ENCODE measurements at regions not wholly inside any gene's neighbourhood (a gene's known extent, or its start where the extent isn't known, plus 50 kb on each side); places are given as distances from the start of the nearest gene placed in this dataset.
A peak's percentile ranks its signal among the peaks of the same experiment; 100 is the strongest.

DNA sequence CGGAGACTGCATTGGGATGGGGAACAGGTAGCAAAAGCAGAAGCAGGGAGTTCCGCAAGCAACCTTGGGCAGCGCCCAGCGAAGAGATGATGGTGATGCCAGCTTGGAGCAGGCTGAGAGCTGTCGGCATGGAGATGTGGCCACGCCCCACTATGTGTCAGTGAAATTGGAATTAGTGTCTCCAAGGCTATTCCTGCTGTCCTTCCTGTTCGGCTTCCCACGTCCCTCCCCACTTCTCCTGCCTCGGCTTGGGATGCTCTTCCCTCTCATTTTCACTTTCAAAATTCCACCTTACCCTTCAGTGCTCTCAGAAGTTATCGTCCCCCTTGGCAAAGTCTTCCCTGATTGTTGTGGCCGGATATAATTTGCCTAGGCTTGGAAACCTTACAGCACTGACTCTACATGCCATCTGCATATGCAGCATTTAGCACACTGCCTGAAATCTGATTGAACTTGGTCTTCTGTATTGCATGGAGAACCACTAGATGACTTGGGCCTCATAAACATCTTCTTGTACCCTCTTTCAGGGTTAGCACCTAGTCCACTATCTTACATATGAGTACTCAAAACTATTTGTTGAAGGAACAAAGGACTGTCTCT is 270.7 kb upstream of the RUNX1 start:
- H3K4me1 ChIP-seq (ENCODE audit: control insufficient read depth in 1 of 2, extremely low read depth in 1 of 2, insufficient read depth in 2 of 2, low read length in 2 of 2) = no peaks in the 10 kb centered on the region
- WGBS (ENCODE audit: insufficient coverage) = 90% methylated on average over 8 of the region's 11 CpGs
- H3K9me3 ChIP-seq = no peaks in the 10 kb centered on the region
- ChIA-PET CTCF (no interaction called here), POLR2A (no interaction called here)
- DNase-seq = no peak
- H3K4me3 Mint-ChIP-seq = no peak overlapping the region
- ATAC-seq (replicated peaks in 1 of 4) = no peak
- no peaks in the 10 kb centered on the region for H3K4me1 Mint-ChIP-seq
- H3K27me3 ChIP-seq (replicated peaks in 1 of 2; ENCODE audit: control insufficient read depth in 2 of 2, extremely low read depth in 1 of 2, insufficient read depth in 2 of 2, low read length in 1 of 2) = no peaks in the 10 kb centered on the region
- H3K9me3 Mint-ChIP-seq = no peaks in the 10 kb centered on the region
- no peak overlapping the region for H3K4me3 ChIP-seq (ENCODE audit: control insufficient read depth in 1 of 2, extremely low read depth in 1 of 2, low read length in 1 of 2)
- no peaks in the 10 kb centered on the region for H3K27me3 Mint-ChIP-seq
- no peaks in the 10 kb centered on the region for H3K36me3 ChIP-seq (ENCODE audit: control insufficient read depth in 2 of 2, extremely low read depth in 1 of 2, insufficient read depth in 1 of 2, low read length in 1 of 2)
- no peak overlapping the region for H3K27ac ChIP-seq (ENCODE audit: low read length)
- H3K36me3 Mint-ChIP-seq = no peaks in the 10 kb centered on the region
- no peak overlapping the region for H3K27ac Mint-ChIP-seq

GRCh38 chr21:35316933-35317332 is 267.8 kb upstream of the RUNX1 start:
- H3K27me3 ChIP-seq (replicated peaks in 1 of 2; ENCODE audit: control insufficient read depth in 2 of 2, extremely low read depth in 1 of 2, insufficient read depth in 2 of 2, low read length in 1 of 2) = no peaks in the 10 kb centered on the region
- DNase-seq (peak in 1 of 35 experiments; percentile 5), ATAC-seq (replicated peaks in 1 of 4) (no peak)
- H3K27ac ChIP-seq (ENCODE audit: low read length) = no peak overlapping the region
- ChIA-PET CTCF (no interaction called here), POLR2A (no interaction called here)
- H3K27me3 Mint-ChIP-seq = peaks cover 0 to 2% of the 10 kb centered on the region in 2 donors
- H3K4me1 Mint-ChIP-seq = no peaks in the 10 kb centered on the region
- 75% methylated on average over 2 of the region's 4 CpGs for WGBS (ENCODE audit: insufficient coverage)
- H3K4me1 ChIP-seq (ENCODE audit: control insufficient read depth in 1 of 2, extremely low read depth in 1 of 2, insufficient read depth in 2 of 2, low read length in 2 of 2) = no peaks in the 10 kb centered on the region
- no peaks in the 10 kb centered on the region for H3K36me3 ChIP-seq (ENCODE audit: control insufficient read depth in 2 of 2, extremely low read depth in 1 of 2, insufficient read depth in 1 of 2, low read length in 1 of 2)
- H3K9me3 Mint-ChIP-seq = no peaks in the 10 kb centered on the region
- no peak overlapping the region for H3K4me3 Mint-ChIP-seq
- no peak overlapping the region for H3K4me3 ChIP-seq (ENCODE audit: control insufficient read depth in 1 of 2, extremely low read depth in 1 of 2, low read length in 1 of 2)
- H3K36me3 Mint-ChIP-seq = no peaks in the 10 kb centered on the region
- no peak overlapping the region for H3K27ac Mint-ChIP-seq
- no peaks in the 10 kb centered on the region for H3K9me3 ChIP-seq

DNA sequence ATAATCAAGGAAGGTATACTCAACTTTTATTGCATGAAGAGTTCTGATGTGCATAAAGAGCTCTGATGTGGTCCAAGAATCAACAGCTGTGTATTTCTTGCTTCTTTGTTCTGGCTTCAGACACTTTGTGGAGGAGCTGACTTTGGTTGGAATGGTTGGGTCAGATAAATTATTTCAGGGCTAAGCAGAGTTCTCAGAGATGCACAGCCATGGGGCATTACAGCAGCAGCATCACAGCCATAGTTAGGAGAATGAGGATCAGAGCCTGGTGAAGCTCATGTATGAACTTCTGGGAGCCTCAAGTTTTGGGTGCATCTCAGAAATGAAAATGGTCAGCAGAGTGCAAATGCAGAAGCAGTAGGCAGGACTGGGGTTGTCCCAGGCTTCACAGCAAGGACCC is 267.4 kb upstream of the RUNX1 start:
- peaks cover 0 to 2% of the 10 kb centered on the region in 2 donors for H3K27me3 Mint-ChIP-seq
- no peaks in the 10 kb centered on the region for H3K9me3 Mint-ChIP-seq
- Histone ChIP-seq H3K4me3 (ENCODE audit: control insufficient read depth in 1 of 2, extremely low read depth in 1 of 2, low read length in 1 of 2) (no peak overlapping the region), H3K9me3 (no peaks in the 10 kb centered on the region), H3K4me1 (ENCODE audit: control insufficient read depth in 1 of 2, extremely low read depth in 1 of 2, insufficient read depth in 2 of 2, low read length in 2 of 2) (no peaks in the 10 kb centered on the region), H3K36me3 (ENCODE audit: control insufficient read depth in 2 of 2, extremely low read depth in 1 of 2, insufficient read depth in 1 of 2, low read length in 1 of 2) (no peaks in the 10 kb centered on the region), H3K27me3 (replicated peaks in 1 of 2; ENCODE audit: control insufficient read depth in 2 of 2, extremely low read depth in 1 of 2, insufficient read depth in 2 of 2, low read length in 1 of 2) (no peaks in the 10 kb centered on the region), H3K27ac (ENCODE audit: low read length) (no peak overlapping the region)
- no peak overlapping the region for H3K4me3 Mint-ChIP-seq
- H3K36me3 Mint-ChIP-seq = no peaks in the 10 kb centered on the region
- ChIA-PET CTCF (no interaction called here), POLR2A (no interaction called here)
- ATAC-seq (replicated peaks in 1 of 4) (no peak), DNase-seq (no peak)
- H3K4me1 Mint-ChIP-seq = no peaks in the 10 kb centered on the region
- H3K27ac Mint-ChIP-seq = no peak overlapping the region

- H3K4me3 Mint-ChIP-seq = no peak overlapping the region
- peaks cover 0 to 2% of the 10 kb centered on the region in 2 donors for H3K27me3 Mint-ChIP-seq
- Histone ChIP-seq H3K4me1 (ENCODE audit: control insufficient read depth in 1 of 2, extremely low read depth in 1 of 2, insufficient read depth in 2 of 2, low read length in 2 of 2) (no peaks in the 10 kb centered on the region), H3K36me3 (ENCODE audit: control insufficient read depth in 2 of 2, extremely low read depth in 1 of 2, insufficient read depth in 1 of 2, low read length in 1 of 2) (no peaks in the 10 kb centered on the region), H3K4me3 (ENCODE audit: control insufficient read depth in 1 of 2, extremely low read depth in 1 of 2, low read length in 1 of 2) (no peak overlapping the region), H3K27ac (ENCODE audit: low read length) (no peak overlapping the region), H3K9me3 (no peaks in the 10 kb centered on the region), H3K27me3 (replicated peaks in 1 of 2; ENCODE audit: control insufficient read depth in 2 of 2, extremely low read depth in 1 of 2, insufficient read depth in 2 of 2, low read length in 1 of 2) (no peaks in the 10 kb centered on the region)
- no peaks in the 10 kb centered on the region for H3K4me1 Mint-ChIP-seq
- CTCF ChIA-PET = no interaction called here
- H3K9me3 Mint-ChIP-seq = no peaks in the 10 kb centered on the region
- POLR2A ChIA-PET = no interaction called here
- H3K27ac Mint-ChIP-seq = no peak overlapping the region
- ATAC-seq (replicated peaks in 1 of 4) (no peak), DNase-seq (no peak)
- no peaks in the 10 kb centered on the region for H3K36me3 Mint-ChIP-seq
- 97% methylated on average over 3 of the region's 8 CpGs for WGBS (ENCODE audit: insufficient coverage)
These were observed 265.9 kb upstream of the RUNX1 start for GRCh38 chr21:35314857-35315582.

- no peak overlapping the region for H3K4me3 Mint-ChIP-seq
- no peak overlapping the region for H3K27ac Mint-ChIP-seq
- H3K27me3 Mint-ChIP-seq = peaks cover 0 to 2% of the 10 kb centered on the region in 2 donors
- CTCF ChIA-PET = no interaction called here
- ATAC-seq (replicated peaks in 1 of 4) (no peak), DNase-seq (no peak)
- Histone ChIP-seq H3K4me1 (ENCODE audit: control insufficient read depth in 1 of 2, extremely low read depth in 1 of 2, insufficient read depth in 2 of 2, low read length in 2 of 2) (no peaks in the 10 kb centered on the region), H3K36me3 (ENCODE audit: control insufficient read depth in 2 of 2, extremely low read depth in 1 of 2, insufficient read depth in 1 of 2, low read length in 1 of 2) (no peaks in the 10 kb centered on the region), H3K9me3 (no peaks in the 10 kb centered on the region), H3K27ac (ENCODE audit: low read length) (no peak overlapping the region), H3K27me3 (replicated peaks in 1 of 2; ENCODE audit: control insufficient read depth in 2 of 2, extremely low read depth in 1 of 2, insufficient read depth in 2 of 2, low read length in 1 of 2) (no peaks in the 10 kb centered on the region), H3K4me3 (ENCODE audit: control insufficient read depth in 1 of 2, extremely low read depth in 1 of 2, low read length in 1 of 2) (no peak overlapping the region)
- H3K36me3 Mint-ChIP-seq = no peaks in the 10 kb centered on the region
- POLR2A ChIA-PET = no interaction called here
- WGBS (ENCODE audit: insufficient coverage) = no CpG with 5 or more reads among the region's 3 CpGs
- H3K4me1 Mint-ChIP-seq = no peaks in the 10 kb centered on the region
- H3K9me3 Mint-ChIP-seq = peaks cover 0 to 4% (median 3%) of the 10 kb centered on the region in 3 donors
These were observed 262.9 kb upstream of the RUNX1 start for GRCh38 chr21:35311985-35312384.

DNA sequence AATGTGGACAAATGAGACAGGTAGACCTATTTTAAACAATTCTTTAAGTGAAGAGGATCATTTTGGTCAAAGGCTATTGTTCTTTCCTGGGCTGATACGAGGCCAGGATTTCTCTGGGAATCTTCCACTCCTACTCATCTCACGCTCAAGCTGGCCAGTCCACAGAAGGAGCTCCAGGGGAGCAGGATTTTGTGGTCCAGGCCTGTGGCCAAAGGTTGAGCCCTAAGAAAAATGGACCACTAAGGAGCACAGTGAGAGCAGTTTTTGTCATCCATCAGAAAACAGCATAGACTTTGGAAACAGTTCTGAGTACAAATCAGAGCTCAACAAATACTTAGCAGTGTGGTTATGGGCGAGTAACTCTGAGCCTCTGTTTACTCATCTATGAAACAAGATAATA is 260.2 kb upstream of the RUNX1 start:
- no peak overlapping the region for H3K27ac ChIP-seq (ENCODE audit: low read length)
- Mint-ChIP-seq H3K36me3 (no peaks in the 10 kb centered on the region), H3K9me3 (peaks cover 0 to 4% (median 3%) of the 10 kb centered on the region in 3 donors), H3K4me1 (no peaks in the 10 kb centered on the region), H3K27me3 (peaks cover 2 to 3% of the 10 kb centered on the region in 2 donors), H3K4me3 (no peak overlapping the region), H3K27ac (no peak overlapping the region)
- no peaks in the 10 kb centered on the region for H3K4me1 ChIP-seq (ENCODE audit: control insufficient read depth in 1 of 2, extremely low read depth in 1 of 2, insufficient read depth in 2 of 2, low read length in 2 of 2)
- no peak for DNase-seq
- ChIA-PET CTCF (no interaction called here), POLR2A (no interaction called here)
- H3K9me3 ChIP-seq = no peaks in the 10 kb centered on the region
- no peaks in the 10 kb centered on the region for H3K27me3 ChIP-seq (replicated peaks in 1 of 2; ENCODE audit: control insufficient read depth in 2 of 2, extremely low read depth in 1 of 2, insufficient read depth in 2 of 2, low read length in 1 of 2)
- no peak overlapping the region for H3K4me3 ChIP-seq (ENCODE audit: control insufficient read depth in 1 of 2, extremely low read depth in 1 of 2, low read length in 1 of 2)
- no peaks in the 10 kb centered on the region for H3K36me3 ChIP-seq (ENCODE audit: control insufficient read depth in 2 of 2, extremely low read depth in 1 of 2, insufficient read depth in 1 of 2, low read length in 1 of 2)
- ATAC-seq (replicated peaks in 1 of 4) = no peak
- no CpG with 5 or more reads among the region's 3 CpGs for WGBS (ENCODE audit: insufficient coverage)
